MM.1S (cell line): ENCODE measurements at regions not wholly inside any gene's neighbourhood (a gene's known extent, or its start where the extent isn't known, plus 50 kb on each side); places are given as distances from the start of the nearest gene placed in this dataset.

Source experiments
- EZH2 ChIP-seq: fragments of 300-600 bp; sonication (generic); optimal IDR thresholded peaks from 2 replicates; pipeline ENCODE3; 2017; ENCODE audit warnings: low read depth, mild to moderate bottlenecking, antibody characterized with exemption, low read length, mixed read lengths
- TF ChIP-seq, protein P1 (sequence below): fragments of 300-600 bp; sonication (generic); IDR thresholded peaks from 2 replicates; pipeline ENCODE4 v1.5.1; 2016; ENCODE audit warnings: antibody characterized with exemption, low read length, mixed read lengths

DNA sequence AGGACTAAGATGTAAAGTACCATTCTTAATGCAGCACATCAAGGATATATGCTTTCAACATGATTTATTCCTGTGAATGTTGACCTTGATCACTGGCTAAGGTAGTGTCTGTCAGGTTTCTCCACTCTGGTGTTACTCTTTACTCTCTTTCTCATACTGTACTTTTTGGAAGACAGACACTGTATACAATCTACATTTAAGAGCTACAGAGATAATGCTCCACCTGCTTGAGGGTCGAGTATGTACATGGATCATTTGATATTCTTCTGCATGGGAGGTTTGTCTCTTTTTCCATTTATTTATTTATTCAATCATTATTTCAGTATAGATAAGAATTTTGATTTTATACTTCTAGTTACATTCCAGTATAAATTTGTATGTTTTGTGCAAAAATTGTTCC is 199.5 kb upstream of the RGPD4 start:
- TF ChIP-seq, protein P1, sequence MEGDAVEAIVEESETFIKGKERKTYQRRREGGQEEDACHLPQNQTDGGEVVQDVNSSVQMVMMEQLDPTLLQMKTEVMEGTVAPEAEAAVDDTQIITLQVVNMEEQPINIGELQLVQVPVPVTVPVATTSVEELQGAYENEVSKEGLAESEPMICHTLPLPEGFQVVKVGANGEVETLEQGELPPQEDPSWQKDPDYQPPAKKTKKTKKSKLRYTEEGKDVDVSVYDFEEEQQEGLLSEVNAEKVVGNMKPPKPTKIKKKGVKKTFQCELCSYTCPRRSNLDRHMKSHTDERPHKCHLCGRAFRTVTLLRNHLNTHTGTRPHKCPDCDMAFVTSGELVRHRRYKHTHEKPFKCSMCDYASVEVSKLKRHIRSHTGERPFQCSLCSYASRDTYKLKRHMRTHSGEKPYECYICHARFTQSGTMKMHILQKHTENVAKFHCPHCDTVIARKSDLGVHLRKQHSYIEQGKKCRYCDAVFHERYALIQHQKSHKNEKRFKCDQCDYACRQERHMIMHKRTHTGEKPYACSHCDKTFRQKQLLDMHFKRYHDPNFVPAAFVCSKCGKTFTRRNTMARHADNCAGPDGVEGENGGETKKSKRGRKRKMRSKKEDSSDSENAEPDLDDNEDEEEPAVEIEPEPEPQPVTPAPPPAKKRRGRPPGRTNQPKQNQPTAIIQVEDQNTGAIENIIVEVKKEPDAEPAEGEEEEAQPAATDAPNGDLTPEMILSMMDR = no peak
- TF ChIP-seq EZH2 = no peak
